GM19438 (cell line): ENCODE measurements at regions not wholly inside any gene's neighbourhood (a gene's known extent, or its start where the extent isn't known, plus 50 kb on each side); places are given as distances from the start of the nearest gene placed in this dataset.
"Not testable (repeated sequence)": the region's sequence is repeated elsewhere in the genome, so short reads cannot be mapped to it uniquely, and the experiment has no call there.

Experiments used
- ATAC-seq: cut with Tn5 transposase; IDR thresholded peaks from one replicate; pipeline ENCODE4 v1.9.1; 2021; ENCODE audit warnings: low read depth; ENCODE audit not compliant: unreplicated experiment

GRCh38 chr15:61379005-61379404 is 149.9 kb upstream of the RORA start:
- no peak for ATAC-seq

- no peak for ATAC-seq
These were observed 147.9 kb upstream of the RORA start for GRCh38 chr15:61376961-61377360.

- ATAC-seq, result no peak
These were observed 147.4 kb upstream of the RORA start for GRCh38 chr15:61376516-61376915.

GRCh38 chr15:61374848-61375247 is 145.7 kb upstream of the RORA start:
- ATAC-seq, result no peak

GRCh38 chr15:61367953-61368352 is 138.9 kb upstream of the RORA start:
- no peak for ATAC-seq

GRCh38 chr15:61364871-61365270 is 135.8 kb upstream of the RORA start:
- no peak for ATAC-seq

GRCh38 chr15:61362912-61363311 is 133.8 kb upstream of the RORA start:
- ATAC-seq, result not testable (repeated sequence)

- no peak for ATAC-seq
These were observed 115.2 kb upstream of the RORA start for GRCh38 chr15:61344293-61344692.

- ATAC-seq, result no peak
These were observed 113.3 kb upstream of the RORA start for GRCh38 chr15:61342390-61342789.

GRCh38 chr15:61339516-61339915 is 110.4 kb upstream of the RORA start:
- ATAC-seq, result no peak

GRCh38 chr15:61337541-61337940 is 108.4 kb upstream of the RORA start:
- ATAC-seq, result no peak

GRCh38 chr15:61336026-61336638 is 107.0 kb upstream of the RORA start:
- ATAC-seq, result peak; percentile 91

- ATAC-seq, result not testable (repeated sequence)
These were observed 105.6 kb upstream of the RORA start for GRCh38 chr15:61334714-61335113.

GRCh38 chr15:61331019-61331418 is 101.9 kb upstream of the RORA start:
- no peak for ATAC-seq

- ATAC-seq, result peak; percentile 88
These were observed 98.0 kb upstream of the RORA start for GRCh38 chr15:61327019-61327631.

- no peak for ATAC-seq
These were observed 90.8 kb upstream of the RORA start for GRCh38 chr15:61319892-61320291.

GRCh38 chr15:61318802-61319525 is 89.9 kb upstream of the RORA start:
- ATAC-seq, result no peak

GRCh38 chr15:61318301-61318700 is 89.2 kb upstream of the RORA start:
- ATAC-seq, result no peak

GRCh38 chr15:61315471-61315870 is 86.4 kb upstream of the RORA start:
- no peak for ATAC-seq

- ATAC-seq, result no peak
These were observed 85.3 kb upstream of the RORA start for GRCh38 chr15:61314427-61314826.

- no peak for ATAC-seq
These were observed 80.5 kb upstream of the RORA start for GRCh38 chr15:61309617-61310016.

- no peak for ATAC-seq
These were observed 80.0 kb upstream of the RORA start for GRCh38 chr15:61309031-61309511.
